Tibial nerve (tissue), 3 donors: ENCODE measurements at regions not wholly inside any gene's neighbourhood (a gene's known extent, or its start where the extent isn't known, plus 50 kb on each side); places are given as distances from the start of the nearest gene placed in this dataset.

Experiments used
- POLR2A ChIP-seq, 2 donors: fragments of 450-650 bp; IDR thresholded peaks; one replicate each; pipeline ENCODE4 v1.6.1; 2017; ENCODE audit warnings: antibody characterized with exemption in 2 of 2, mild to moderate bottlenecking in 2 of 2, moderate library complexity in 2 of 2
- TF ChIP-seq, protein P1 (sequence below), 5 experiments: fragments of 200-600 bp in 3 of 5; fragments of 450-650 bp in 2 of 5; sonication (generic) in 3 of 5; IDR thresholded peaks; one replicate each; pipeline ENCODE4 v1.5.1; 2016 to 2019; ENCODE audit warnings: antibody characterized with exemption in 5 of 5, mild to moderate bottlenecking in 3 of 5, moderate library complexity in 2 of 5

DNA sequence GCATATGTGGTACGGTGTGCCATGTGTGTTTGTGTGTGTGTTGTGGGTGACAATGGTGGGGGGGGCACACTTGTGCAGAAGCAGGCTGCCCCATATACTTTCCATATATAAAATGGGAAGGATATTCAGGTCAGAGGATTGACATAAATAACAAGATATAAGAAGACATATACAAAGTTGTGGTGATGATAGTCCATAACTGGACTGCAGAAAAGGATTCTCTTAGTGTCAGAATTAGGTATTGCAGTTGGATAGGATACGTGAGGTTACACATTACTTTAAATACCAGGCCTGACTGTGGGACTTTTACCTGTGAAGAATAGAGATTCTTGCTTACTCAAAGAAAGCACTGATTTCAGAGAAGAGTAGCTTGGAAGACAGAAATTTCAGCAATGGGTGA lies 1260.3 kb downstream of the EPHA7 start:
- no peak for TF ChIP-seq POLR2A (IDR thresholded peaks at IDR 0.05)
- TF ChIP-seq, protein P1, sequence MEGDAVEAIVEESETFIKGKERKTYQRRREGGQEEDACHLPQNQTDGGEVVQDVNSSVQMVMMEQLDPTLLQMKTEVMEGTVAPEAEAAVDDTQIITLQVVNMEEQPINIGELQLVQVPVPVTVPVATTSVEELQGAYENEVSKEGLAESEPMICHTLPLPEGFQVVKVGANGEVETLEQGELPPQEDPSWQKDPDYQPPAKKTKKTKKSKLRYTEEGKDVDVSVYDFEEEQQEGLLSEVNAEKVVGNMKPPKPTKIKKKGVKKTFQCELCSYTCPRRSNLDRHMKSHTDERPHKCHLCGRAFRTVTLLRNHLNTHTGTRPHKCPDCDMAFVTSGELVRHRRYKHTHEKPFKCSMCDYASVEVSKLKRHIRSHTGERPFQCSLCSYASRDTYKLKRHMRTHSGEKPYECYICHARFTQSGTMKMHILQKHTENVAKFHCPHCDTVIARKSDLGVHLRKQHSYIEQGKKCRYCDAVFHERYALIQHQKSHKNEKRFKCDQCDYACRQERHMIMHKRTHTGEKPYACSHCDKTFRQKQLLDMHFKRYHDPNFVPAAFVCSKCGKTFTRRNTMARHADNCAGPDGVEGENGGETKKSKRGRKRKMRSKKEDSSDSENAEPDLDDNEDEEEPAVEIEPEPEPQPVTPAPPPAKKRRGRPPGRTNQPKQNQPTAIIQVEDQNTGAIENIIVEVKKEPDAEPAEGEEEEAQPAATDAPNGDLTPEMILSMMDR (IDR thresholded peaks at IDR 0.05) = no peak
